SK-N-MC (cell line): ENCODE measurements at regions not wholly inside any gene's neighbourhood (a gene's known extent, or its start where the extent isn't known, plus 50 kb on each side); places are given as distances from the start of the nearest gene placed in this dataset.

Experiments used
- EZH2 ChIP-seq: fragments of 200-600 bp; sonication (generic); IDR thresholded peaks from one replicate; pipeline ENCODE4 v1.6.1; 2017; ENCODE audit warnings: antibody characterized with exemption
- POLR2AphosphoS5 ChIP-seq: IDR thresholded peaks from 2 replicates; pipeline ENCODE4 v1.6.1; 2012; ENCODE audit warnings: mild to moderate bottlenecking, low read depth, low read length, borderline replicate concordance

DNA sequence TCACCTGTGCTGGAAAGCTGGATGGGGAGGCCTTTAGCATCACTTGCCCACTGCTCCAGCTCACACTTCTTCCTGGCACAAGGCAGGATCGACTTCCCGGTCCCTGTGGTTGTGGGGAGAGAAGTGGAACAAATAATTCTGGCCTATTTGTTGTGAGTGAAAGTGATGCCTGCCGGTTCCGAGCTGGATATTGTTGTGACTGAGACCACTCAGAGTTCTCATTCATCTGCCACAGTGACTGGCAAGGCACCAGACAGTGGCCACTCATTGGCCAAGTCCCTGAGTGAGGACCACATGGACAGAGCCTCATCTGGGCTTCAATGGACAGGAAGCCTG, 191.9 kb downstream of the PTPRU start:
- TF ChIP-seq EZH2, result no peak
- TF ChIP-seq POLR2AphosphoS5, result no peak
